Ishikawa (cell line): ENCODE measurements at regions not wholly inside any gene's neighbourhood (a gene's known extent, or its start where the extent isn't known, plus 50 kb on each side); places are given as distances from the start of the nearest gene placed in this dataset.
A peak's percentile ranks its signal among the peaks of the same experiment; 100 is the strongest.

Experiments
- CEBPB ChIP-seq: IDR thresholded peaks from 2 replicates; pipeline ENCODE4 v1.6.1; 2012
- CREB1 ChIP-seq: IDR thresholded peaks from 2 replicates; pipeline ENCODE4 v1.6.1; 2012; ENCODE audit warnings: low read depth
- EGR1 ChIP-seq: IDR thresholded peaks from 2 replicates; pipeline ENCODE4 v1.6.1; 2012
- EP300 ChIP-seq: IDR thresholded peaks from 2 replicates; pipeline ENCODE4 v1.6.1; 2012; ENCODE audit warnings: borderline replicate concordance
- FOXM1 ChIP-seq: IDR thresholded peaks from 2 replicates; pipeline ENCODE4 v1.6.1; 2012; ENCODE audit warnings: low read depth, borderline replicate concordance
- MAX ChIP-seq: IDR thresholded peaks from 2 replicates; pipeline ENCODE4 v1.6.1; 2012
- NFIC ChIP-seq: IDR thresholded peaks from 2 replicates; pipeline ENCODE4 v1.6.1; 2012
- RAD21 ChIP-seq: IDR thresholded peaks from 2 replicates; pipeline ENCODE4 v1.6.1; 2012; ENCODE audit warnings: low read depth
- TAF1 ChIP-seq: IDR thresholded peaks from 2 replicates; pipeline ENCODE4 v1.6.1; 2012; ENCODE audit warnings: low read depth, mild to moderate bottlenecking
- TCF12 ChIP-seq: IDR thresholded peaks from 2 replicates; pipeline ENCODE4 v1.6.1; 2012; ENCODE audit warnings: low read depth
- TEAD4 ChIP-seq: IDR thresholded peaks from 2 replicates; pipeline ENCODE4 v1.6.1; 2012
- YY1 ChIP-seq: IDR thresholded peaks from 2 replicates; pipeline ENCODE4 v1.6.1; 2012; ENCODE audit warnings: low read depth
- ZBTB7A ChIP-seq: IDR thresholded peaks from 2 replicates; pipeline ENCODE4 v1.6.1; 2012; ENCODE audit warnings: low read depth
- TF ChIP-seq, protein P1 (sequence below): IDR thresholded peaks from 2 replicates; pipeline ENCODE4 v1.6.1; 2012
- TF ChIP-seq, protein P2 (sequence below): IDR thresholded peaks from 2 replicates; pipeline ENCODE4 v1.6.1; 2012; ENCODE audit warnings: low read depth, mild to moderate bottlenecking

DNA sequence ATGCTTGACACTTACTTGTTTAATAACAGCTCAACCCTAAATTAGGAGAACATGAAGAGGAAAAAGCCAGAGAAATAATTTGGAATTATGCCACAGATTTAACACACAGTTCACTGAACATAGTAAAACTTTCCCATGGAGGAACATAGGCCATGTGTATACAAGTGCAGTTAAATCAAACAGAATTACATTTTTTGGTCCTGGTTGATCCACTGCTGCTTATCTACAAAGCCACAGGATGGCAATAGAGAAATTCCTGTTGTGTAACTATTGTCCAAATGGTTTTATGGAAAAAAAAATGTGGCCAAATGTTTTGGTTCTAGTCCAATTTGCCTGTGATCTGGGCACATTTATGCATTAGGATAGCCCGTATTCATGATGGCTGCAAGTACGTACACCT, 136.8 kb downstream of the ALDH8A1 start:
- TF ChIP-seq MAX (no peak), YY1 (no peak), TEAD4 (no peak), RAD21 (no peak), FOXM1 (no peak), ZBTB7A (no peak), TAF1 (no peak), CREB1 (no peak), EGR1 (no peak)

DNA sequence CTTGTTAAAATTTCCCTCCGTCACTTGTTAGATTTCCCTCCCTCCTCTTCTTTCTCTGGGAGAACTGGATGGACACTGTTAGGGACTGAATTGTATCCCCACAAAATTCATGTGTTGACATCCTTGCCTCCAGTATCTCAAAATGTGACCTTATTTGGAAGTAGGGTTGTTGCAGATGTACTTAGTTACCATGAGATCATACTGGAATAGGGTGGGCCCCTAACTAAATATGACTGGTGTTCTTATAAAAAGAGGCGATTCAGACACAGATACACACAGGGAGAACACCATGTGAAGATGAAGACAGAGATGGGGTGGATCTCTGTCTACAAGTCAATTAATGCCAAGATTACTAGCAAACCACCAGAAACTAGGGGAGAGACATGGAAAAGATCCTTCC, 139.5 kb downstream of the ALDH8A1 start:
- TF ChIP-seq, protein P1, sequence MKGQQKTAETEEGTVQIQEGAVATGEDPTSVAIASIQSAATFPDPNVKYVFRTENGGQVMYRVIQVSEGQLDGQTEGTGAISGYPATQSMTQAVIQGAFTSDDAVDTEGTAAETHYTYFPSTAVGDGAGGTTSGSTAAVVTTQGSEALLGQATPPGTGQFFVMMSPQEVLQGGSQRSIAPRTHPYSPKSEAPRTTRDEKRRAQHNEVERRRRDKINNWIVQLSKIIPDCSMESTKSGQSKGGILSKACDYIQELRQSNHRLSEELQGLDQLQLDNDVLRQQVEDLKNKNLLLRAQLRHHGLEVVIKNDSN = no peak
- TF ChIP-seq TCF12 = no peak
- TF ChIP-seq YY1 = no peak
- TF ChIP-seq EP300 = no peak
- TF ChIP-seq TAF1 = no peak
- no peak for TF ChIP-seq CEBPB
- TF ChIP-seq RAD21 = no peak

- TF ChIP-seq MAX = no peak
- TF ChIP-seq, protein P2, sequence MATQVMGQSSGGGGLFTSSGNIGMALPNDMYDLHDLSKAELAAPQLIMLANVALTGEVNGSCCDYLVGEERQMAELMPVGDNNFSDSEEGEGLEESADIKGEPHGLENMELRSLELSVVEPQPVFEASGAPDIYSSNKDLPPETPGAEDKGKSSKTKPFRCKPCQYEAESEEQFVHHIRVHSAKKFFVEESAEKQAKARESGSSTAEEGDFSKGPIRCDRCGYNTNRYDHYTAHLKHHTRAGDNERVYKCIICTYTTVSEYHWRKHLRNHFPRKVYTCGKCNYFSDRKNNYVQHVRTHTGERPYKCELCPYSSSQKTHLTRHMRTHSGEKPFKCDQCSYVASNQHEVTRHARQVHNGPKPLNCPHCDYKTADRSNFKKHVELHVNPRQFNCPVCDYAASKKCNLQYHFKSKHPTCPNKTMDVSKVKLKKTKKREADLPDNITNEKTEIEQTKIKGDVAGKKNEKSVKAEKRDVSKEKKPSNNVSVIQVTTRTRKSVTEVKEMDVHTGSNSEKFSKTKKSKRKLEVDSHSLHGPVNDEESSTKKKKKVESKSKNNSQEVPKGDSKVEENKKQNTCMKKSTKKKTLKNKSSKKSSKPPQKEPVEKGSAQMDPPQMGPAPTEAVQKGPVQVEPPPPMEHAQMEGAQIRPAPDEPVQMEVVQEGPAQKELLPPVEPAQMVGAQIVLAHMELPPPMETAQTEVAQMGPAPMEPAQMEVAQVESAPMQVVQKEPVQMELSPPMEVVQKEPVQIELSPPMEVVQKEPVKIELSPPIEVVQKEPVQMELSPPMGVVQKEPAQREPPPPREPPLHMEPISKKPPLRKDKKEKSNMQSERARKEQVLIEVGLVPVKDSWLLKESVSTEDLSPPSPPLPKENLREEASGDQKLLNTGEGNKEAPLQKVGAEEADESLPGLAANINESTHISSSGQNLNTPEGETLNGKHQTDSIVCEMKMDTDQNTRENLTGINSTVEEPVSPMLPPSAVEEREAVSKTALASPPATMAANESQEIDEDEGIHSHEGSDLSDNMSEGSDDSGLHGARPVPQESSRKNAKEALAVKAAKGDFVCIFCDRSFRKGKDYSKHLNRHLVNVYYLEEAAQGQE = peak; percentile 49; the same call in 1 of the 2 replicates
These were observed 140.8 kb downstream of the ALDH8A1 start for GRCh38 chr6:134809130-134809529.

DNA sequence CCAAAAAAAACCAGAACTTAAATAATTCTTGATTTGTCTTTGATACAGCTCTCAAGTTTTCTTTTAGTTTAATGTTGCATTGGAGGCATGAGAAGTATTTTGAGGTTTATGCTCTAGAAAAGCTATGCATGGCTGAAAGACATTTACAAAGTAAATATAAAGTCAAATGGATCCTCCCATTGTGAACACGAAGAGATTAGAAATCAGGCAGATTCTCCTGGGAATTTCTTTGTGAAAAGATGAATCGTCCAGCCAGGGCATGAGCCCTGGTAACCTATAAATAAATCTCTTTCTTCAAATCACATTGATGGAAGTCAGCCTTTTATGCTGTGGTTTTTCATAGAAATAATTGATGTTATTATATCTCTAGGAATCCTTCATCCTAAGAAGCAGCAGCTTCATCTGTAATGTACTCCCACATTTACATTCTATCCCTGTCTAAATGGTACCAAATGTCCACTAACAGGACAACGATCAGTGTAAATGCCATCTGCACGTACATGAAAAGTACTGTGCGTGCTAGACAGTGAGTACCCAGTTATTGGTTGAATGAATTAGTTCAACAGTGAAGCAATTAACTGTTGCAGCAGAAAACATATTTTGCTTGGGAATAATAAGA, 143.6 kb downstream of the ALDH8A1 start:
- TF ChIP-seq RAD21 (no peak), EGR1 (no peak), TAF1 (no peak), TCF12 (no peak), MAX (no peak)

GRCh38 chr6:134805168-134805567, 144.7 kb downstream of the ALDH8A1 start:
- no peak for TF ChIP-seq TAF1
- no peak for TF ChIP-seq NFIC
- TF ChIP-seq YY1 = no peak
- no peak for TF ChIP-seq TEAD4
- TF ChIP-seq CREB1 = no peak
- TF ChIP-seq EGR1 = no peak
- TF ChIP-seq FOXM1 = no peak
- no peak for TF ChIP-seq CEBPB
- no peak for TF ChIP-seq ZBTB7A
- no peak for TF ChIP-seq MAX
- TF ChIP-seq, protein P1 = no peak
- no peak for TF ChIP-seq RAD21
- TF ChIP-seq, protein P2 = no peak
- no peak for TF ChIP-seq TCF12
- TF ChIP-seq EP300 = no peak

DNA sequence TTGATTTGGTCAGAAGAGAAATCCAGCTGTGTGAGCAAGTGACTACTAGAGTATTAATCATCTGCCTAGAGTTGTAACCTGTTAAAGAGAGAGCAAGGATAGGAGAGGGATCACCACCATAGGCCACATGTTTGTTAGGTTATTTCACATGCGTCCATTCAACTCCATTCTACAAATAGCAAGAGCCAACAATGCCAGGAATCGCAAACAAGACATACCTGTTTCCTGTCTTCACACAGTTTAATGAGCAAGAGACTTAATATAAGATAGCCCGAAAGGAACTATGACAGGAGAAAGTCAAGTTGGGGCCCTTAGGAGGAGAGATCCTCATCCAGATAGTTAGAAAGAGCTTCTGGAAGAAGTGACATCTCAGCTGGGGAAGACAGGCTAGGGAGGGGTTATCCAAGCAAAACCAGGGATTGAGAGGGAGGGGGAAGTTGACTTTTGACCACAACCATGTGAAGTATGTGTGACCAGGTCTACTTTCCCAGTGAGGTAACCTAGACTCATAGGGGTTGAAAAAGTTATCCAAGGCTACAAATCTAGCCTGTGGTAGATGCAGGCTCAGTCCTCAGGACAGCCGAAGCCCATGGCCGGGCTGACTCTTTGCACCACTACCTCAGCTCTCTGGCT, 147.4 kb downstream of the ALDH8A1 start:
- TF ChIP-seq TEAD4 = no peak
- TF ChIP-seq, protein P2 = no peak
- no peak for TF ChIP-seq TAF1
- no peak for TF ChIP-seq CREB1
- TF ChIP-seq NFIC = no peak
- no peak for TF ChIP-seq TCF12
- no peak for TF ChIP-seq MAX
- TF ChIP-seq RAD21 = no peak
- no peak for TF ChIP-seq EGR1
- no peak for TF ChIP-seq ZBTB7A
- no peak for TF ChIP-seq YY1
- no peak for TF ChIP-seq EP300
- no peak for TF ChIP-seq CEBPB
- TF ChIP-seq FOXM1 = no peak
- TF ChIP-seq, protein P1 = no peak
